GM10266 (cell line): ENCODE measurements at regions not wholly inside any gene's neighbourhood (a gene's known extent, or its start where the extent isn't known, plus 50 kb on each side); places are given as distances from the start of the nearest gene placed in this dataset.
"Not testable (repeated sequence)": the region's sequence is repeated elsewhere in the genome, so short reads cannot be mapped to it uniquely, and the experiment has no call there.

ENCODE experiments used
- DNase-seq: peaks from one replicate; pipeline ENCODE4 v3.0.0; 2012; ENCODE audit errors: extremely low spot score
- CTCF ChIP-seq: IDR thresholded peaks from 2 replicates; pipeline ENCODE4 v1.5.1; 2012; ENCODE audit warnings: mild to moderate bottlenecking, low read depth; ENCODE audit not compliant: control insufficient read depth, insufficient read depth; ENCODE audit errors: missing control alignments

- no peak for TF ChIP-seq CTCF
- no peak for DNase-seq
Measured at GRCh38 chr2:147273628-147274027, 571.2 kb upstream of the ACVR2A start.

GRCh38 chr2:147273106-147273505 is 571.7 kb upstream of the ACVR2A start:
- no peak for DNase-seq
- TF ChIP-seq CTCF = no peak

GRCh38 chr2:147269581-147269980 is 575.2 kb upstream of the ACVR2A start:
- not testable (repeated sequence) for DNase-seq

GRCh38 chr2:147260241-147260640 is 584.6 kb upstream of the ACVR2A start:
- no peak for DNase-seq
- no peak for TF ChIP-seq CTCF

GRCh38 chr2:147255812-147256211 is 589.0 kb upstream of the ACVR2A start:
- TF ChIP-seq CTCF = no peak
- DNase-seq = no peak

- no peak for DNase-seq
- no peak for TF ChIP-seq CTCF
Measured at GRCh38 chr2:147250652-147251356, 594.0 kb upstream of the ACVR2A start.

- no peak for TF ChIP-seq CTCF
- DNase-seq = no peak
Measured at GRCh38 chr2:147247749-147248148, 597.1 kb upstream of the ACVR2A start.

GRCh38 chr2:147242445-147242844 is 602.4 kb upstream of the ACVR2A start:
- no peak for DNase-seq
- TF ChIP-seq CTCF = no peak
